ENCODE measurements at regions not wholly inside any gene's neighbourhood (a gene's known extent, or its start where the extent isn't known, plus 50 kb on each side); places are given as distances from the start of the nearest gene placed in this dataset.

GRCh38 chr11:32333320-32333991, 101.9 kb downstream of the WT1 start:
- Histone ChIP-seq H3K27me3 (peaks cover 0 to 38% (median 21%) of the 10 kb centered on the region in 7 donors), H3K4me3 (peak overlapping the region in 9 of 10 donors; percentile 17 to 57 (median 52)), H3K9me3 (no peaks in the 10 kb centered on the region), H3K36me3 (no peaks in the 10 kb centered on the region), H3K4me1 (peaks cover 0 to 12% (median 4%) of the 10 kb centered on the region in 9 donors), H3K27ac (peak overlapping the region in 6 of 10 donors; percentile 25 to 60 (median 48))
- TF ChIP-seq CTCF (IDR thresholded peaks at IDR 0.05): peak in 6 of 9 donors; percentile 20 to 46 (median 28)
- ATAC-seq (peak; percentile 64 to 87 (median 71)), DNase-seq (peak; percentile 50 to 60)
- 30 to 45% methylated on average over 57 of the region's 57 CpGs for WGBS, 2 donors
- intact Hi-C loops (cut with DNase I): loop anchor here in 1 of 10 donors (5.0 kb wide), 1 partner anchor 49 kb away; no protein-coding TSS in a partner anchor

DNA sequence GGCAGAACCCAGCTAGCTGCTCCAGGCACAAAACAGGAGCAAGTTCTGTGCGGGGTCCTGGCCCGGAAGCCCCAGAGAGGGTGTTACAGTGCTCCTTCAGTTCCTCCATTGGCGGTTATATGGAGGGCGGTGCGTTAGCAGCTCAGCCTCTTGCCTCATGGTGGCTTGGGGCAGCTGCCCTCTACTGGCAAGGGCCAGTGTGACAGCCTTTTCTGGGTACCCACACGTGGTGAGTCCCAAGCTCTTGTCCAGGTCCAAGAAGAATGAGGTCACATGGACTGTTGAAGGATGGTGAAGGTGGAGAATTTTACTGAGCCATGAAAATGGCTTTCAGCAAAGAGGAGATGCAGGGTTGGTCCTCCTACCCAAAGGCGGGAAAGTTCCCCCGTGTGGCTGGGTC, 100.5 kb downstream of the WT1 start:
- no peaks in the 10 kb centered on the region for H3K9me3 ChIP-seq
- peaks cover 0 to 38% (median 22%) of the 10 kb centered on the region in 7 donors for H3K27me3 ChIP-seq
- DNase-seq (no peak), ATAC-seq (no peak)
- peaks cover 0 to 12% (median 4%) of the 10 kb centered on the region in 9 donors for H3K4me1 ChIP-seq
- intact Hi-C loops (cut with DNase I): loop anchor here in 1 of 10 donors (5.0 kb wide), 1 partner anchor 47 kb away; no protein-coding TSS in a partner anchor
- H3K27ac ChIP-seq: no peak overlapping the region
- TF ChIP-seq CTCF (IDR thresholded peaks at IDR 0.05): peak in 2 of 9 donors; percentile 20 to 25
- no peaks in the 10 kb centered on the region for H3K36me3 ChIP-seq
- WGBS, 2 donors: 95 to 97% methylated on average over 8 of the region's 8 CpGs
- no peak overlapping the region for H3K4me3 ChIP-seq

Measured in heart right ventricle (tissue), 16 donors.